ENCODE measurements at regions not wholly inside any gene's neighbourhood (a gene's known extent, or its start where the extent isn't known, plus 50 kb on each side); places are given as distances from the start of the nearest gene placed in this dataset.

GRCh38 chr11:13220148-13220547, 57.4 kb upstream of the BMAL1 start:
- Mint-ChIP-seq H3K9me3 (no peaks in the 10 kb centered on the region), H3K4me3 (no peak overlapping the region), H3K27ac (no peak overlapping the region), H3K27me3 (no peaks in the 10 kb centered on the region), H3K36me3 (no peaks in the 10 kb centered on the region), H3K4me1 (no peaks in the 10 kb centered on the region)
- DNase-seq (ENCODE audit: low spot score in 2 of 2) (no peak), ATAC-seq (ENCODE audit: low read depth) (no peak)

DNA sequence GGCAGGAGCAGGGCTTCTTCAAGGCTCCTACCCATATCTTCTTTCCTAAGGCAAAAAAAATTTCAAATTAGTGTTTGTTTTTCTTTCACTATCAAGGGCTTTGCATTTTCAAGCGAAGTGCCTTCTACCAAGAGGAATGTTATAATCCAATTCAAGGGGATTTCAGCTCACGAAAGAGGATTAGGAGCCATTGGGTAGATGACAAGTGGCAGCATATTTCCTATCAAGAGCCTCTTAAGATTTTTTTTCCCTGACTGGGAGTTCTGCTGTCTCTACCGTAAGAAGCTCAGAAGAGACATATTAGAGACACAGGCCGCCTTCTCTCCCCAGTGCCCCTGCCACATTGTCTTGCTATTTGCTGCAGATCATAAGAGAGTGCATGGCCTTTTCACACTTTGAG, 55.9 kb upstream of the BMAL1 start:
- Mint-ChIP-seq H3K36me3 (no peaks in the 10 kb centered on the region), H3K27ac (no peak overlapping the region), H3K4me3 (no peak overlapping the region), H3K4me1 (no peaks in the 10 kb centered on the region), H3K27me3 (peaks cover under 1% of the 10 kb centered on the region), H3K9me3 (no peaks in the 10 kb centered on the region)
- DNase-seq (ENCODE audit: low spot score in 2 of 2) (no peak), ATAC-seq (ENCODE audit: low read depth) (no peak)

- H3K27me3 Mint-ChIP-seq: peaks cover 2% of the 10 kb centered on the region
- H3K4me3 Mint-ChIP-seq: no peak overlapping the region
- H3K27ac Mint-ChIP-seq: no peak overlapping the region
- no peaks in the 10 kb centered on the region for H3K36me3 Mint-ChIP-seq
- no peaks in the 10 kb centered on the region for H3K4me1 Mint-ChIP-seq
- H3K9me3 Mint-ChIP-seq: no peaks in the 10 kb centered on the region
- ATAC-seq (ENCODE audit: low read depth) (no peak), DNase-seq (ENCODE audit: low spot score in 2 of 2) (no peak)
These were observed 55.3 kb upstream of the BMAL1 start for GRCh38 chr11:13222285-13222684.

DNA sequence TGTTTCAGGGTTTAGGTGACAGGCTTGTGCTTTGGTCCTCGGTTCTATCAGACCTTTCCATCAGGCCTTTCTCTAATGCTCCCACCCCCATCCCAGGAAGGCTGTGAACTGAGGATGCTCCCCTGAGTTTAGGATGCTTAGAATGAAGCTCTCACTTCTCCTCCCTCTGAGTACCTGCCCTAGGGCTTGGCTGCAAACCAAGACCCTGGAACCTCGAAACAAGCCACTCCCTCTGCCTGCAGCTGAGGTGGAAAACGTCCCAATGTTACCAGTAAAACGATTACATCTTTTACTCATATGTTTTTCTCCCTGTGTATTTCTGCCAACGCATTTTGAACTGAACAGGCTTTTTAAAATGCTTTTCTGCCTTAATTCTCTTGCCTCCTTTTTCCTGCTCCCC, 54.5 kb upstream of the BMAL1 start:
- Mint-ChIP-seq H3K4me1 (no peaks in the 10 kb centered on the region), H3K4me3 (no peak overlapping the region), H3K36me3 (no peaks in the 10 kb centered on the region), H3K9me3 (no peaks in the 10 kb centered on the region), H3K27me3 (peaks cover 2% of the 10 kb centered on the region), H3K27ac (no peak overlapping the region)
- ATAC-seq (ENCODE audit: low read depth) (no peak), DNase-seq (ENCODE audit: low spot score in 2 of 2) (no peak)

DNA sequence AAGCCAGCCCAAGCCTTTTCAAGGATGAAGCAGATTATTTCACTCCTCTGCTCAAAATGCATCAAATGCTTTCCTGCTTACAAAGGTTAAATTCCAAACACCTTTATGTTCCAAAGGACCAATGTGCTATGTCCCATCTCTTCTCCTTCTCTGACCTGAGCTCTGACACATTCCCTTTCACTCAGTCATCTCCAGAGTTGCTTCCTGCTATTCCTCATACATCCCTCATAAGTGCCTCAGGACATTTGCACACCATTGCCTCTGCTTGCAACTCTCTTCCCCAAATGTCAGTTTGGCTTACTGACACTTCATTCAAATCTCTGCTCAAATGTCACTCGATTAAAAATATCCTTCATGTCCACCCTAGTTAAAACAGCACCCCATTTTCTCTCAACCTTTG, 53.3 kb upstream of the BMAL1 start:
- no peaks in the 10 kb centered on the region for H3K9me3 Mint-ChIP-seq
- no peak overlapping the region for H3K27ac Mint-ChIP-seq
- DNase-seq (ENCODE audit: low spot score in 2 of 2) (no peak), ATAC-seq (ENCODE audit: low read depth) (no peak)
- peaks cover 5% of the 10 kb centered on the region for H3K4me1 Mint-ChIP-seq
- H3K36me3 Mint-ChIP-seq: no peaks in the 10 kb centered on the region
- H3K27me3 Mint-ChIP-seq: peaks cover 2% of the 10 kb centered on the region
- no peak overlapping the region for H3K4me3 Mint-ChIP-seq

DNA sequence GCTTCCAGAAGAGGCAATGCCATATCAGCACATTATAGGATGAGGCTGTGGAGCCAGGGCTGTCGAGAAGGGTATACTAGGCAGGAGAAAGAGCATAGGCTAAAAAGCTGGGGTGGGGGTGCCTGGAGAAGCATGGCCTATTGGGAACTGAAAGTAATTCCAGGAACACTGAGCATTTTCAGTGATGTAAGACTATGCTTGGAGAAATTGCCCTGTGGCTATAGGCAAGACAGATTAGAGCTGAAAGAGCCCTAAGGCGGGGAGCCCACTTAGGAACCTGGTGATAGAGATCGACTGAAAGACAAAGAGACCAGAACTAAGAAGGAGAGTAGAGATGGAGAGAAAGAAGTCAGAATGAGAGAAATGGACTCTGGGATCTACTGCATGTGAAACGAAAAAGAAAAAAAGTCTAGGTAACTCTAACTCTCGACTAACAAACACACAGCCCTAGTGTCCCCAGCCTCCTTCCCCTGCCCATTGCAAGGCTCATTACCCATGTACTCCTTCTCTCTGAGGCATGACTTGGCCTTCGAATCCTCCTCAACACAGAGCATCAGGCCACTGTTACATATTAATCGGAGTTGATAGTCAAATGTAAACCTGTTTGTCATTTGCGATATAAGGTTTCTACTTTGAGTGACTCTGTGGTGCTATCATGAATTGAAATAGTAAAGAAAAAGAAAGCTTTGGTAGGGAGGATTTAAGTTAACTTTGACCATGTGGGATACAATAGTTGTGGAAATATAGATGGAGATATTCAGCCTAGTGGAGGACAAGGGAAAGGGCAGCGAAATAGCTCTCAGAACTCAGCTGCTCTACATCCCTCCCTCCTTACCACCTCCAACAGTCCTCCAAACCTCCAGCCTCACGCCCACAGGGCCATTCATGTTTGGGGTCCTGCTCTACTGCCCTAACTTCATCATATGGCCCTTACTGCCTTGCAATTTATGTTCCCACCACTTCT, 52.3 kb upstream of the BMAL1 start:
- ATAC-seq (ENCODE audit: low read depth): no peak
- Mint-ChIP-seq H3K9me3 (no peaks in the 10 kb centered on the region), H3K27me3 (peaks cover 2% of the 10 kb centered on the region), H3K4me3 (no peak overlapping the region), H3K36me3 (no peaks in the 10 kb centered on the region), H3K27ac (no peak overlapping the region), H3K4me1 (peaks cover 8% of the 10 kb centered on the region)
- no peak for DNase-seq (ENCODE audit: low spot score in 2 of 2)

GRCh38 chr11:13227676-13228255, 49.8 kb upstream of the BMAL1 start:
- H3K9me3 Mint-ChIP-seq: no peaks in the 10 kb centered on the region
- peaks cover 2% of the 10 kb centered on the region for H3K27me3 Mint-ChIP-seq
- H3K4me1 Mint-ChIP-seq: peaks cover 8% of the 10 kb centered on the region
- H3K27ac Mint-ChIP-seq: no peak overlapping the region
- no peak overlapping the region for H3K4me3 Mint-ChIP-seq
- no peak for ATAC-seq (ENCODE audit: low read depth)
- no peaks in the 10 kb centered on the region for H3K36me3 Mint-ChIP-seq
- DNase-seq (ENCODE audit: low spot score in 2 of 2): no peak
